NCI-H774 (cell line): ENCODE measurements at regions not wholly inside any gene's neighbourhood (a gene's known extent, or its start where the extent isn't known, plus 50 kb on each side); places are given as distances from the start of the nearest gene placed in this dataset.
A peak's percentile ranks its signal among the peaks of the same experiment; 100 is the strongest.

Experiments used
- DNase-seq: peaks from one replicate; lab custom pipeline; 2025; lab: John Stamatoyannopoulos, UW

- no peak for DNase-seq
Observed at GRCh38 chr5:143730112-143730801, 81.7 kb upstream of the HMHB1 start.

GRCh38 chr5:143729334-143729946, 82.5 kb upstream of the HMHB1 start:
- no peak for DNase-seq

GRCh38 chr5:143723159-143723558, 88.8 kb upstream of the HMHB1 start:
- DNase-seq: no peak

GRCh38 chr5:143721925-143722324, 90.0 kb upstream of the HMHB1 start:
- no peak for DNase-seq

GRCh38 chr5:143720689-143721088, 91.3 kb upstream of the HMHB1 start:
- no peak for DNase-seq

GRCh38 chr5:143717400-143717799, 94.6 kb upstream of the HMHB1 start:
- DNase-seq: no peak

GRCh38 chr5:143716881-143717280, 95.1 kb upstream of the HMHB1 start:
- DNase-seq: no peak

- no peak for DNase-seq
Observed at GRCh38 chr5:143715616-143716015, 96.3 kb upstream of the HMHB1 start.

GRCh38 chr5:143714629-143715028, 97.3 kb upstream of the HMHB1 start:
- no peak for DNase-seq

- DNase-seq: no peak
Observed at GRCh38 chr5:143713047-143714003, 98.6 kb upstream of the HMHB1 start.

- no peak for DNase-seq
Observed at GRCh38 chr5:143708672-143709071, 103.3 kb upstream of the HMHB1 start.

GRCh38 chr5:143707806-143708205, 104.2 kb upstream of the HMHB1 start:
- no peak for DNase-seq

- no peak for DNase-seq
Observed at GRCh38 chr5:143705381-143705780, 106.6 kb upstream of the HMHB1 start.

- no peak for DNase-seq
Observed at GRCh38 chr5:143703659-143704058, 108.3 kb upstream of the HMHB1 start.

- DNase-seq: no peak
Observed at GRCh38 chr5:143701493-143701892, 110.5 kb upstream of the HMHB1 start.

- no peak for DNase-seq
Observed at GRCh38 chr5:143700994-143701393, 111.0 kb upstream of the HMHB1 start.

- DNase-seq: no peak
Observed at GRCh38 chr5:143699121-143699520, 112.8 kb upstream of the HMHB1 start.

- peak; percentile 31 for DNase-seq
Observed at GRCh38 chr5:143698574-143698973, 113.4 kb upstream of the HMHB1 start.

GRCh38 chr5:143696921-143697320, 115.0 kb upstream of the HMHB1 start:
- no peak for DNase-seq

- DNase-seq: no peak
Observed at GRCh38 chr5:143695941-143696340, 116.0 kb upstream of the HMHB1 start.

- DNase-seq: no peak
Observed at GRCh38 chr5:143695244-143695864, 116.6 kb upstream of the HMHB1 start.

- no peak for DNase-seq
Observed at GRCh38 chr5:143694357-143694756, 117.6 kb upstream of the HMHB1 start.
